CD4-positive, alpha-beta T cell treated with Interleukin-17A for 1 hour (primary cell): ENCODE measurements at regions not wholly inside any gene's neighbourhood (a gene's known extent, or its start where the extent isn't known, plus 50 kb on each side); places are given as distances from the start of the nearest gene placed in this dataset.
"Not testable (repeated sequence)": the region's sequence is repeated elsewhere in the genome, so short reads cannot be mapped to it uniquely, and the experiment has no call there.

ENCODE experiments used
- DNase-seq: peaks from one replicate; pipeline ENCODE4 v3.0.0-alpha.2; 2020

- no peak for DNase-seq
These were observed 105.8 kb upstream of the SPOPL start for GRCh38 chr2:138395565-138396306.

- DNase-seq: no peak
These were observed 104.7 kb upstream of the SPOPL start for GRCh38 chr2:138396843-138397242.

GRCh38 chr2:138403431-138403927 lies 98.1 kb upstream of the SPOPL start:
- DNase-seq: no peak

- DNase-seq: no peak
These were observed 87.6 kb upstream of the SPOPL start for GRCh38 chr2:138414014-138414413.

GRCh38 chr2:138415985-138416384 lies 85.6 kb upstream of the SPOPL start:
- DNase-seq: no peak

GRCh38 chr2:138418453-138418852 lies 83.1 kb upstream of the SPOPL start:
- no peak for DNase-seq

- no peak for DNase-seq
These were observed 80.1 kb upstream of the SPOPL start for GRCh38 chr2:138421315-138421970.

GRCh38 chr2:138421971-138422335 lies 79.6 kb upstream of the SPOPL start:
- DNase-seq: no peak

GRCh38 chr2:138423198-138423597 lies 78.4 kb upstream of the SPOPL start:
- no peak for DNase-seq

GRCh38 chr2:138423745-138424144 lies 77.8 kb upstream of the SPOPL start:
- no peak for DNase-seq

GRCh38 chr2:138424436-138425140 lies 77.0 kb upstream of the SPOPL start:
- no peak for DNase-seq

GRCh38 chr2:138426116-138426515 lies 75.5 kb upstream of the SPOPL start:
- DNase-seq: not testable (repeated sequence)

GRCh38 chr2:138428710-138429440 lies 72.7 kb upstream of the SPOPL start:
- DNase-seq: no peak

- DNase-seq: no peak
These were observed 71.4 kb upstream of the SPOPL start for GRCh38 chr2:138430181-138430580.

- no peak for DNase-seq
These were observed 68.6 kb upstream of the SPOPL start for GRCh38 chr2:138432971-138433370.

- DNase-seq: no peak
These were observed 67.3 kb upstream of the SPOPL start for GRCh38 chr2:138433995-138434951.

- no peak for DNase-seq
These were observed 65.9 kb upstream of the SPOPL start for GRCh38 chr2:138435701-138436100.

- no peak for DNase-seq
These were observed 61.8 kb upstream of the SPOPL start for GRCh38 chr2:138439733-138440132.

- DNase-seq: no peak
These were observed 60.8 kb upstream of the SPOPL start for GRCh38 chr2:138440759-138441158.

- no peak for DNase-seq
These were observed 59.7 kb upstream of the SPOPL start for GRCh38 chr2:138441916-138442315.

- no peak for DNase-seq
These were observed 57.2 kb upstream of the SPOPL start for GRCh38 chr2:138444411-138444810.

GRCh38 chr2:138445227-138445626 lies 56.3 kb upstream of the SPOPL start:
- no peak for DNase-seq
